GM21367 (cell line): ENCODE measurements at regions not wholly inside any gene's neighbourhood (a gene's known extent, or its start where the extent isn't known, plus 50 kb on each side); places are given as distances from the start of the nearest gene placed in this dataset.
"Not testable (repeated sequence)": the region's sequence is repeated elsewhere in the genome, so short reads cannot be mapped to it uniquely, and the experiment has no call there.

Source experiments
- ATAC-seq: cut with Tn5 transposase; IDR thresholded peaks from one replicate; pipeline ENCODE4 v1.9.1; 2021; ENCODE audit not compliant: unreplicated experiment

GRCh38 chr5:53405396-53405795, 75.0 kb upstream of the FST start:
- no peak for ATAC-seq

- ATAC-seq, result no peak
Observed at GRCh38 chr5:53406630-53407316, 73.7 kb upstream of the FST start.

- ATAC-seq, result no peak
Observed at GRCh38 chr5:53407373-53407772, 73.1 kb upstream of the FST start.

- ATAC-seq, result no peak
Observed at GRCh38 chr5:53411388-53411787, 69.0 kb upstream of the FST start.

- ATAC-seq, result not testable (repeated sequence)
Observed at GRCh38 chr5:53412499-53412898, 67.9 kb upstream of the FST start.

GRCh38 chr5:53416144-53416738, 64.2 kb upstream of the FST start:
- peak; percentile 53 for ATAC-seq

- ATAC-seq, result no peak
Observed at GRCh38 chr5:53418409-53418808, 62.0 kb upstream of the FST start.

- no peak for ATAC-seq
Observed at GRCh38 chr5:53418826-53419658, 61.4 kb upstream of the FST start.

- no peak for ATAC-seq
Observed at GRCh38 chr5:53422539-53422938, 57.9 kb upstream of the FST start.

GRCh38 chr5:53423724-53424123, 56.7 kb upstream of the FST start:
- no peak for ATAC-seq

GRCh38 chr5:53424686-53425615, 55.5 kb upstream of the FST start:
- ATAC-seq, result no peak

- no peak for ATAC-seq
Observed at GRCh38 chr5:53425687-53426511, 54.5 kb upstream of the FST start.

GRCh38 chr5:53426512-53426830, 54.0 kb upstream of the FST start:
- ATAC-seq, result no peak

GRCh38 chr5:53426878-53427277, 53.6 kb upstream of the FST start:
- ATAC-seq, result no peak

- ATAC-seq, result no peak
Observed at GRCh38 chr5:53427965-53428364, 52.5 kb upstream of the FST start.

- ATAC-seq, result no peak
Observed at GRCh38 chr5:53429706-53430105, 50.7 kb upstream of the FST start.

GRCh38 chr5:53430618-53431252, 49.7 kb upstream of the FST start:
- ATAC-seq, result no peak
